IPS-NIHi7 (cell line): ENCODE measurements at regions not wholly inside any gene's neighbourhood (a gene's known extent, or its start where the extent isn't known, plus 50 kb on each side); places are given as distances from the start of the nearest gene placed in this dataset.

Experiments
- DNase-seq: peaks from one replicate; pipeline ENCODE4 v3.0.0; 2012; ENCODE audit warnings: mixed read lengths; ENCODE audit errors: extremely low spot score

- no peak for DNase-seq
These were observed 159.2 kb downstream of the ANKRD60 start for GRCh38 chr20:58069207-58069606.

- no peak for DNase-seq
These were observed 162.7 kb downstream of the ANKRD60 start for GRCh38 chr20:58065508-58066361.

DNA sequence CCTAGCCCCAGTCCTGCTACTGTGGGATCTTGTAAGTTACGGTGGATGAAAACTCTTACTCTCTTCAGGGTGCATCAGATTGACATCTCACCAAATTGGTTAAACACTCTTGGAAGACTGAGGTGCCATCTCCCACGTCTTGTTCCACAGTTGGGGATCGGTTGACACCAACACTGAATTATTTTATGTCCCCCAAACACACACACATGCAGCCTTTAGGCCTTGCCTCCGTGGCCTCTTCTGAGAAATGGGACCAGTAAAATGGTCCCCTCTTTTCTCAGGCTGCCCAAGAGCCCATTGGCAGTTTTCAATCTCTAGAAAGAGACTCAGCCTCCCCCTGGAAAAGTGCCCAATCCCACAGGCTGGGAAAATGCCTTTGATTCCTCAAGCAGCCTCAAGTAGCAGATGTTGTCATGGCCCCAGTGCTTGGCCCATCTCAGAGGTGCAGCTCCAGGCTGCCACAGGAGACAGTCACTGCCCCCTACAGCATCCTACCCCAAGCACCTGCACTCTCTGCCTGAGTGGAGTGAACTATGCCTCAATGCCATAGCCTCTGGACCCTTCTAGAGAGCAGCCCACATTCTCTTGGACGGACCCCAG, 163.9 kb downstream of the ANKRD60 start:
- no peak for DNase-seq

- DNase-seq: no peak
These were observed 169.3 kb downstream of the ANKRD60 start for GRCh38 chr20:58059260-58059544.

- no peak for DNase-seq
These were observed 169.8 kb downstream of the ANKRD60 start for GRCh38 chr20:58058421-58059259.

GRCh38 chr20:58056921-58057686, 171.3 kb downstream of the ANKRD60 start:
- DNase-seq: no peak

DNA sequence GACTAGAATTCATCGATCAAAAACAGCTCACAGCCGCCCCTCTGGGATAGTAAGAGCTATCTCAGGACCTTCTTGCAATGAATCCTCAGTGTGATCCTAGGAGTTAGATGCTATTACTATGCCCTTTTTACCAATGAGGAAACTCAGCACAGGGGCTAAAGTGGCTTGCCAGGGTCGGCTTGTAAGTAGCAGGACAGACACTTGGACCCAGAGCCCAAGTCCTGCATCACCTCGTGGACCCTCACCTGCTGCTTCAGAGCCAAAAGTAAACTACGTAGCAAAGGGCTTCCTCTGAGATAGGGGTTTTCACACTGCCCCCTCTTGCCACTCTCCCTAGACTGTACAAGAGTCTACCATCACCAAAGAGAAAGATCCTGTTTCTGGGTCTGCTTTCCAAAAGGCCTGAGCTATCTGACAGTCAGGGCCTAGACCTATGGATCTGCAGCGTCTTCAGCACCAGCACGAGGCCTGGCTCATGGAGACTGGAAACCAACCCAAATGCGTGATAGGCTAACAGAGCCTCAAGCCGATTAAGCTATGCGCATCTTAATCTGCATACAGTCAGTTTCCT, 172.3 kb downstream of the ANKRD60 start:
- DNase-seq: no peak

- DNase-seq: peak; percentile 53
These were observed 173.6 kb downstream of the ANKRD60 start for GRCh38 chr20:58054780-58055373.

DNA sequence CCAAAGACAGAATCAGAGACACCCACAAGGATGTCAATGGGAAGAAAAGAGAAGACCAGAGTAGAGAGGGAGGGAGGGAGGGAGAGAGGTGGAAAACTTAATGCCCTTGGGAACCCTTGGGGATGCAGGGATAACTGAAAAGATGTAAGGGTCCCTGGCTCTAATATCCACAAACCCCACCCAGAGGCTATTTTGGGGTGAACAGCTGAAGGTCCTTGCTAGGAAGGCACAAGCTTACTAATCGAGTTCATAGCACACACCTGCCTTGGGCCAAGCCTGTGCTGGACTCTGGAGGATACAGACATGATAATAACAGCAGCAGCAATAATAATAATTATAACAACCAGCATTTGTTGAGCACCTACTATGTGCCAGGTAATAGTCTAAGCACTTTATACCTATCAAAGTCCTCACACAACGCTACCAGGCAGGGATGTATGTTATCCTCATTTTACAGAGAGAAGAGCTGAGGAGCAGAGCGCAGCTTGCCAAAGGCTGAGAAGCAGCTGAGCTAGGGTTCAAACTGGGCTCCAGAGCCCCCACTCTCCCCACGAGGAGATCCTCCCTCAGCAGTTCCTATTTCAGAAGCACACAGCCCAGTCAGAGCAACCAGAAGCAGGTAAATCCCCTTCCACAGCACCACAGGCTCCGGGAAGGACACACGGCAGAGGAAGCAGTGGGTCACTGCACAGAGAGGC, 174.2 kb downstream of the ANKRD60 start:
- no peak for DNase-seq

DNA sequence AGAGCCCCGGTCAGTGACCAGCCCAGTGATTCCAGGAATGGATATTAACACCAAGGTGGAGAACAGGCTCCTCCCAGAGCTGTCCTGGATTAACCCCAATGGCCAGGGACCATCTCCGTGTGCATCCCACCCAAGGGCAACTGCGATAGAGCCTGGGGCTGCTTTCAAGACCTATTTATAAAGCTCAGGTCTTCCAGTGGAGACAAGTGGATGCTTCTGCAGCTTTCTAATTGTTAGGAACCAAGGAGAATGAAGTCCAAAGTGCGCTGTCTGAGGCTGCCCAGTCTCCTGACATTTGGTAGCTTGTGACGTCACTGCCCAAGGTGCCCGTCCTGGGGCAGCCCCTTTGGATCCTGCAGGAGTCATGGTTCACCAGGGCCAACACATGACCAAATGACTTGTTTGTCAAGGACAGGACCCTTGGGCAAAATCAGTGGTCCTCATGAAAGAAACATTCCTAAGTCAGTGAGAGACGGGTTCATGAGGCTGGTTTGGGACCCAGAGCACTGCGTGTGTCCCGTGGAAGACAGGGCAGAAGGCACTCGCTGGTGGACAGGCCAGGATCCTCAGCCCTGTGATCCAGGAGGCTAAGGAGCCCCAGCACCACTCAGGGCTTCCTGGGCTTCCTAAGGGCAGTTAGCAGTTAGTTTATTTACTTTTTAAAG, 174.9 kb downstream of the ANKRD60 start:
- no peak for DNase-seq

GRCh38 chr20:58051367-58051766, 177.1 kb downstream of the ANKRD60 start:
- no peak for DNase-seq

DNA sequence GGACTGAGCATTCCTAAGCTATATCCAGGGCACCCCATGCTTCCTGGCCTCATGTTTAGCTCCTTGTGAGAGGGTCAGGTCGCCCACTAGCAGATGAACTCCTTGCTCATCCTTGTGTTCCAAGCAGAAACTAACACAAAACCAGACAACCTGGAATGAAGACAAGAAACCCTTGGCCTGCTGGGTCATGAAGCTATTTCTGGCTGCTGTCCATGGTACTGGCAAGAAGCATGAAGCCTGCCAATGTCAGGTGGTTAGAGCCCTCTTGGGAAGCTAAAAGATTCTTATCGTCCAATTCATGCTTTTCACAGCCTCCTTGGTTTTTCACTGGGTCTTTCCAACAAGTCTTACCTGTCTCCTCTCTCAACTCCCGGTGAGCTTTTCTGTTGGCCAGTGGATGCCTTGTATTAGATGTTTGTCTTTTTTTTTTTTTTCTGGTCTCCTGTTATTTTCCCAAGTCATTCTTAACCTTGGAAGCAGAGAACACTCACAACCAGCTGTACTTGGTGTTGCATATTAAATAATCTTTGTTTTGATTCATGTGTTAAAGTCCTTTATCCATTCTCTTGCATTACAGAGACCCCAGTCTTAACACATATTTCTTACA, 180.3 kb downstream of the ANKRD60 start:
- DNase-seq: peak; percentile 80

DNA sequence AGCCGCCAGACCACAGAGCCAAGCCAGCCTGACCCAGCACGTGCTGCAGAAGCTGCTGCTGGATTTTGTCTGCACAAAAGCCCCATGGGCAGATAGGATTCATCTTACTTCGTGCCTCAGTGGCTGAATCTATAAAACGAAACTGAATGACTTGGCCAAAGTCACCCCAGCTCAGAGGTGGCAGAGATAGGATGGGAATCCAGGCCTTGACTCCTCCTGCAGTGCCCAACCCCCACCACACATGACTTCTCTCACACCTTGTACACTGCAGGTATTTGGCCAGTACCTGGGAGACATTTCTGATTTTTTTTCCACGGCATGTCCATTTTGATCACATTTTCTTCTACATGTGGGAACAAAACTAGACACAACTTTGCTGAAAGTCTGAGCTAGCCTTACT, 182.1 kb downstream of the ANKRD60 start:
- no peak for DNase-seq

DNA sequence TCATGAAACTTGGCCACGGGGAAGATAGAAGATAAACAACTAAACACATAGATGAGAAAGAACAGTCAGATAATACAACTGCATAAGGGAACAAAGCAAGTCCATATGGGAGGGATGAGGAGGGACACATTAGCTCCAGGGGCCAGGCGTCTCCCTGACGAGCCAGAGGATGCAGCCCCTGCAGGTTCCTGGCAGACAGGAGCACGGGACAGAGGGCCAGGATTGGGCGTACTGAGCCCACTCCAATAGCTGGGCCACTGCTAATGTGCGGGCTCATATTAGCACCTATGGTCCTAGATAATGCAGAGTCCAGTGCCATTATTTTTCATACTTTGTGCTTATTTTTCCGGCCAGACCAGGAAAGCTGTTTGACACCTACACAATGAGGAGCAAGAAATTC, 182.9 kb downstream of the ANKRD60 start:
- no peak for DNase-seq

GRCh38 chr20:58044931-58045555, 183.4 kb downstream of the ANKRD60 start:
- DNase-seq: no peak

DNA sequence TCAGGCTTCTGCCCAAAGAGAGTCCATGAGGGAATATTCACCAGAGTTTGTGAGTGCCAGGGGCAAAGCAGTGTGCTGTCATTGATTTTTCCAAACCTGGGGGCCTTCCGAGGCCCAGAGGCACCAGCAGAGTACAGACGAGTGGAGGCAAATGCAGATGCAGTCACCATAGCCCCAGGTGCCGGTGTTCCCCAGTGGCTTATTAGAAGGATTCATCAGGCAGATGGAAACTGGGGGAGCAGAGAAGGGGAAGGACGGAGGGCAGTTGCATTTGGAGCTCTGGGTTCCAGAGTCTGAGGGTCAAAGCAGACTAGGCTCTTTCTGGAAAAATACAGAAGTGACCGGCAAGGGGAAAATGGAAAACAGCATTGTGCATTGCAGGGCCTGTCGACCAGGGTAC, 184.2 kb downstream of the ANKRD60 start:
- no peak for DNase-seq

- no peak for DNase-seq
These were observed 185.0 kb downstream of the ANKRD60 start for GRCh38 chr20:58043236-58044140.

DNA sequence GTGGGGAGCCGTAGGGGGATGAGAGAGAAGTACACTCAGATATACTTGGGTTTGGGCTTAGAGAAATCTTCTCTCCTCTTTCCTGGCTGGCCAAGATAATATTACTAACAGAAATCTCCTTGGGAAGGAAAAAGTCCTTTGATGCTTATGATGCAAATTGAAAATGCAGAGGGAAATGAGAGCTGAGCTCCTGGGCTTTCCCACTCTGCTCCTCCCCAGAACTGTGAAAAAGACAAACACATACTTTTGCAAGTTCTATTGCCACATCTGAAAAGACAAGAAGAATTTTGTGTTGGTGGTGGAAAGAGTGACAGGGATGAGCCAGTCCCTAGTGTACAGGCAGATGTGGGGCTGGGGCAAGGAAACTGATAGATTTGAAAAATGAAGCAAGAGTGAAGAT, 185.9 kb downstream of the ANKRD60 start:
- no peak for DNase-seq
